T1000 (cell line): ENCODE measurements at regions not wholly inside any gene's neighbourhood (a gene's known extent, or its start where the extent isn't known, plus 50 kb on each side); places are given as distances from the start of the nearest gene placed in this dataset.

ENCODE experiments used
- DNase-seq: peaks from one replicate; lab custom pipeline; 2025; ENCODE audit warnings: mixed read lengths; lab: John Stamatoyannopoulos, UW

- DNase-seq = no peak
Observed at GRCh38 chr12:114018669-114019068, 52.5 kb upstream of the RBM19 start.
